DND-41 (cell line): ENCODE measurements at regions not wholly inside any gene's neighbourhood (a gene's known extent, or its start where the extent isn't known, plus 50 kb on each side); places are given as distances from the start of the nearest gene placed in this dataset.

Source experiments
- EZH2 ChIP-seq: IDR thresholded peaks from 3 replicates; pipeline ENCODE4 v1.6.1; 2012; ENCODE audit warnings: borderline replicate concordance, low read depth, mild to moderate bottlenecking, moderate library complexity, low read length, inconsistent platforms; ENCODE audit not compliant: severe bottlenecking
- TF ChIP-seq, protein P1 (sequence below): IDR thresholded peaks from 2 replicates; pipeline ENCODE4 v1.5.1; 2012; ENCODE audit warnings: borderline replicate concordance, low read length, moderate library complexity, mild to moderate bottlenecking; ENCODE audit not compliant: poor library complexity, severe bottlenecking; ENCODE audit errors: extremely low read depth

DNA sequence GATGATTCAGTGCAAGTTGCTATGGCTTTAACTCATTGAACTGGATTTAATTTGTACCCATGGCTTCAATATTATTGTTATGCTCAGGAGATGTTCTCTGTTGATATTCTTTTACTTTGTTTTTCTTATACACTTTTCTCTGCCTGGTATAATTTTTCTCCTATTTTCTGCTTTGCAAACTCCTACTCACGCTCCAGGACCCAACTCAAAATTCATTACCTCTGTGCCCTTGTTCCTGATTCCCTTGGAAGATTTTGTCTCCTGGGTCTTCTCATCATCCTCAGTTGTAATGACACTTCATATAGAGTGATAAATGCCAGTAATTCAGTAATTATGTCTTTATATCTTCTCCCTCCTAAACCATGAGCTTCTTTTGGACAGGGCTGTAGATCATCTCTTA, 259.9 kb upstream of the JADE1 start:
- TF ChIP-seq, protein P1, sequence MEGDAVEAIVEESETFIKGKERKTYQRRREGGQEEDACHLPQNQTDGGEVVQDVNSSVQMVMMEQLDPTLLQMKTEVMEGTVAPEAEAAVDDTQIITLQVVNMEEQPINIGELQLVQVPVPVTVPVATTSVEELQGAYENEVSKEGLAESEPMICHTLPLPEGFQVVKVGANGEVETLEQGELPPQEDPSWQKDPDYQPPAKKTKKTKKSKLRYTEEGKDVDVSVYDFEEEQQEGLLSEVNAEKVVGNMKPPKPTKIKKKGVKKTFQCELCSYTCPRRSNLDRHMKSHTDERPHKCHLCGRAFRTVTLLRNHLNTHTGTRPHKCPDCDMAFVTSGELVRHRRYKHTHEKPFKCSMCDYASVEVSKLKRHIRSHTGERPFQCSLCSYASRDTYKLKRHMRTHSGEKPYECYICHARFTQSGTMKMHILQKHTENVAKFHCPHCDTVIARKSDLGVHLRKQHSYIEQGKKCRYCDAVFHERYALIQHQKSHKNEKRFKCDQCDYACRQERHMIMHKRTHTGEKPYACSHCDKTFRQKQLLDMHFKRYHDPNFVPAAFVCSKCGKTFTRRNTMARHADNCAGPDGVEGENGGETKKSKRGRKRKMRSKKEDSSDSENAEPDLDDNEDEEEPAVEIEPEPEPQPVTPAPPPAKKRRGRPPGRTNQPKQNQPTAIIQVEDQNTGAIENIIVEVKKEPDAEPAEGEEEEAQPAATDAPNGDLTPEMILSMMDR: no peak
- TF ChIP-seq EZH2: no peak
